ENCODE measurements at regions not wholly inside any gene's neighbourhood (a gene's known extent, or its start where the extent isn't known, plus 50 kb on each side); places are given as distances from the start of the nearest gene placed in this dataset.

GRCh38 chr13:40083841-40084240, 428.4 kb downstream of the COG6 start:
- no peak for DNase-seq

GRCh38 chr13:40084934-40085333, 429.5 kb downstream of the COG6 start:
- DNase-seq, result no peak

GRCh38 chr13:40087091-40088002, 431.9 kb downstream of the COG6 start:
- no peak for DNase-seq

- no peak for DNase-seq
Observed at GRCh38 chr13:40094056-40094455, 438.6 kb downstream of the COG6 start.

DNA sequence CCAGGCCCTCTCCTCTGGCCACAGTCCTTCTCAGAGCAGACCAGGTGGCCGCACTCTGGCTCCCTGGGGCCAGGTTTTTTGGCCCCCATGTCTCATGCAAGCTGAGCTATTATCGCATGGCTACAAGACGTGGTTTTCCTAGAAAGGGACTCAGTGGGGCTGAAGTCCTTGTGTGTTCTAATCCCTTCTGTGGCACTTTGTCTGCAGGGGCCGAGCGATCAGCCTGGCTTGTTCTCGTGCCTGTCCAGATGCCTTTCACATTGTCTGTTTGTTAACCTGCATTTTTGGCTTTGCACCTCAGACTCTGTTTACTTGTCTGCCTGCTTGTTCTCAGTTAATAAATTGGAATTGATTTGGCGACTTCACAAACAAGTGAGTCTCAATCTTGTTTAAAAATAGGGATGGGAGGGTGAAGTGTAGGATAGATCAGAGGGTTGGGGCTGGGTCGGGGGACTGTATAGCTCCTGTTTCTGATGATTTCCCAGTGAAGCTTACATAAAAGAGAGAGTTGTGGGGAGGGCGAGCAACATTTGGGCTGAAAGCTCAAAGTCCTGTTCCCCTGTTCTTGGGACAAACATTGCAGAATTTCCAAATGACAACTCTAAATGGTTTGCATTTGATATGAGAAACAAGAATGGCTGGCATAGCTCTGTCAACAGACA, 440.4 kb downstream of the COG6 start:
- DNase-seq, result no peak

DNA sequence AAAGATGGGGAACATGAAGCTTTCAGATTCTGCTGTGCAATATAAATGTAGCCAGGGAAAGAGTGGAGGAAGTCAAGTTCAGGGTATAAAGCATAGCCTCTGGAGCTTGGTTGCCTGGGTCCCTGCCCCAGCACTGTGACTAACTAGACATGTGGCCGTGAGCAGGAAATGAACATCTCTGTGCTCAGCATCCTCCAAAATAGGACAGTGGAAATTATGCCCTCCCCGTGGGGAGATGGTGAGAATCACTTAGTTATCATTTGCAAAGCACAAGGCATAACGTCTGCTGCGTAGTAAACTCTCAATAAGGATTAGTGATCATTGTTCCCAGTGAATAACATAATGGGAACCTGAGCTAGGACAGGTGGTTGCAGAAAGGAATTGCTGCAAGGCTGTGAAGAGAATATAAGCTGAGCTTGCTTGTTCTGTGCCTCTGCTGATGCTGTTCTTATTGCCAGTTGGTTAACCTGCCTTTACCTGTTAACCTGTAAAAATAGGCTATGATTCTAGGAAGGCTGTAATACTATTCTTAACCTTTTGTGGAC, 441.0 kb downstream of the COG6 start:
- DNase-seq, result no peak

- no peak for DNase-seq
Observed at GRCh38 chr13:40098246-40098645, 442.8 kb downstream of the COG6 start.

DNA sequence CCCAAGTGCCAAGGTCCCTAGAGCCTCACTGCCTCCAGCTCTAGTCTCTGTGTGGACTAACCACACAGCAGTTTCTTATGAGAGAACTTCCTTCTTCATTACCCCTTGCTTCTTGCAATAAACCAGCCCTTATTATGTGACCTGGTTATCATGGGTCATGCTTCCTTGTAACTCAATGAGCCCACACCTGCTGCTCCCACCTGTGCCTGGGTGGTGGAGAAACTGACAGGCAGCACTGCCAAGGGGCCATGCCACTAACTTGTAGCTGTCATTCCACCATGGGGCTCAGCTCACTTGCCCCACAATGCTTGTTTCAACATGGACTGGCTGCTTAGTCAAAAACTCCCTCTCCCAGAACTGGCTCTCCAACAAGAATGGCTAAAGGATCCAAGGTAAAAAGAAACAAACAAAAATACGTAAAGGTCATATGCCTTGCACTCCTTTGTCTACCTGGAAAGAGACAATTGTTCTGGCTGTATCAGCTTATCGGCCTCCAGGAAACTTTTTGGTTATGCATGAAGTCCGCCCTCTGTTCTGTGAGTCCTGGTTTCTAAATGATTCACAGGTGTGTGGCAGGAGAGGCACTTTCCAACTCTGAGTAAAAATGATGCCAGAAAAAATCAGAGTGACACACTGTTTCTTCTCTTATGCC, 446.4 kb downstream of the COG6 start:
- no peak for DNase-seq

GRCh38 chr13:40102360-40102727, 446.9 kb downstream of the COG6 start:
- no peak for DNase-seq

- peak; percentile 2 for DNase-seq
Observed at GRCh38 chr13:40102854-40103253, 447.4 kb downstream of the COG6 start.

GRCh38 chr13:40103864-40104263, 448.4 kb downstream of the COG6 start:
- DNase-seq, result no peak

DNA sequence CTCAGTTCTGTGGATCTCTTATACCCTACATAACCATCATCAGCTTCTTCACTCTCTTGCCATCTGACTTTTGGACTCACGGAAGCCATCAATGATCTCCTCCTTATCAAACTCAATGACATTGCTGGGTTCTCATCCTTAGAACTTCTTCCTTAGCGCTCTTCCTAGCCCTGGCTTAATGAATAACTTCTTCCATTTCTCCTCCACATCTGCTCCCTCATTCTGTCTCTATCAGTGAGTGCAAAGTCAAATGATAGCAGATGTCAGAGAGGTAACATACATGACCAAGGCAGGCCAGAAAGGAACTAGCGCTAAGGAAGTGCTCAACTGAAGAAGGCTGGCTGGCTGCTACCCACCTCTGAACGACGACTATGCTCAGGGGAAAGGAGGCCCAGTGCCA, 449.8 kb downstream of the COG6 start:
- no peak for DNase-seq

GRCh38 chr13:40109351-40109844, 453.9 kb downstream of the COG6 start:
- DNase-seq, result no peak

- no peak for DNase-seq
Observed at GRCh38 chr13:40113643-40114304, 458.3 kb downstream of the COG6 start.

DNA sequence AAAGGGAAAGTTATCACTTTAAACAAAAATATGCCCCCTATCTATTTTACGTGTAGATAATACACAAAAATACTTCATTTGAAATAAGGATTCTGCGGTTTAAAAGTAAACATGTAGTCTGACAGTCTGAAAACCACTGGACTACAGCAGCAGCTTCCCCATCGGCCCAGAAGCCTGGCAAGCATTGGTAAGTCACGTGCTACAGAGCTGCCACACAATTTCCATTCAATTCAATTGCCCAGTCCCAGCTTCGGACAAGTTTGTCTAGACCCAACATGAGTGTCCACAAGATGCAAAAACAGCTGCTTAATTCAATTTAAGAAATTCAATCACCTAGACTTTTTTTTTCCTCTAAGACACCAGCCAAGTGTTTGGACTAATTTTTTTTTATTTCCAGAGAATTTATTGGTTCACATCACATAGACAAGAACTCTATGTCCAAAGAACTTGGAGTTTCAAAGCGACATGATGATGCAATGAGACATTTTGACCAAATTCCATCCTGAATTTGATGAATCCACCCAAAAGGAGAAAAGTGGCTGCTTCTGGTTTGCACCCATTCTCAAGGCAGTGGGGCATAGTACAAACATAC, 458.9 kb downstream of the COG6 start:
- DNase-seq, result no peak

DNA sequence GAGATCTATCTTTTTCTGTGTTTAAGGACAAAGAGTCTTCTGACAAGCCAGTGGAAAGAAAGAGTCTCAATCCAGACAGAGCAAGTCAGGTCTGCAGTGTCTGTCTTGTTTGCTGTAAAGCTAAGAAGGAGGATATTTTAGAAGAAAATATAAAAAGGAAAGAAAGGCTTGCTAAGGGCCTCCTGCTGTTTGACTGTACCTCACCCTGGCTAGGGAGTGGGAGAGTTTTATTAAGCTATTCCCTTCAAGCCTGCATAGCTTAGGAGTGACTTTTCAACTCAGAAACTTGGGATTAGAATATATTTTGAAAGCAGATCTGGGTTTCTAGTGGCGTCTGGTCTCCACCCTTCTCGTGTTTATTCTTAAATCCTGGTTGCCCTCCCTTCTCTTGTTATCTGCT, 460.0 kb downstream of the COG6 start:
- DNase-seq, result no peak

DNA sequence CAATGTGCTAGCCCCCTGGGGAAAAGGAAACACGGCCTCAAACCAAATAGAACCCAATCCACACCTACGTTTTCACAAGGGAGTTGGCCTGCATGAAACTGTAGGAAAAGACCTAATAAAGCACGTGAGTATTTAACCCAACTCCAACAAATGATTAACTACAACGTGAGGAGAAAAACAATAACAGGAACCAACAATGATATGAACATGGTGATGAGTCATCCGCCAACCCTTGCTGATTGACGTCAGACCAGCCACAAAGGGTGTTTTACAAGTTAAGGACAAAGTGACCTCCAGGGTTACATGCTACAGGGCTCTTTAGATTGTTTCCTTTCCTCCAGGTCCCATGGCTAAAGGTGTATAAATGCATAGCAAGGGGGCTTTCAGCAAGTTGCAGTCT, 460.5 kb downstream of the COG6 start:
- DNase-seq, result no peak

DNA sequence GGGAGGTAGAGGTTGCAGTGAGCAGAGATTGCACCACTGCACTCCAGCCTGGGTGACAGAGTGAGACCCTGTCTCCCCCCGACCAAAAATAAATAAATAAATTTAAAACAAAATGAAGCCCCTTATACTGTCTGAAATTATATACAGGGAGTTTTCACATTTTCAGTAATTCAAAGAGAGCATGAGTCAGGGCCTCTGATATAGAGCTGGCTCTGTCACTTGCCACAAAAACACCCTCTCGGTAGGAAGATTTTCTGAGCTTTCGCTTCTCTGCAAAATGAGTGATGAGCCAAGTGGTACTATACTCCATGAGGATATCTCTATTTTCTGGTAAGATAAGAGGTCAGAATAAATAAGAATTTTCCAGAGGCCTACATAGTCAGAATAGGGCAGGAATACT, 462.9 kb downstream of the COG6 start:
- no peak for DNase-seq

GRCh38 chr13:40119852-40120251, 464.4 kb downstream of the COG6 start:
- DNase-seq, result no peak

GRCh38 chr13:40120288-40120687, 464.8 kb downstream of the COG6 start:
- no peak for DNase-seq

DNA sequence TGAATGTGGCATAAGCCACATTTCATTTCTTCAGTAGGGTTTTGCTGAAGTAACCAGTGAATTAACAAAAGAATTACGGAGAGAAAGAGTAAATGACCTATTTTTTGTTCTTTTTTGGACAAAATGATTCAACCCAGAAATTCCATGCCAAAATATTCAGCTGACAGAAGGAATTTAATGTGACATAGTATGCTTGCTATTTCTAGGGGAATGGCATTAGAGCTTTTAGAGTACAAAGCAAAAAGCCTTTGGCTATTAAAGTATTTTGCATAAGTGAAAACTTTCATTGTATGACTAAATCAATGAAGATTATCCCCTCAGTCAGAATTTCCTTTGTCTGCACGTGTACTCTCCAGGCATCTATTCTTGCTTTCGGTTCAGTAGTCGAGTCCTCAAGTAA, 465.3 kb downstream of the COG6 start:
- DNase-seq, result no peak

DNA sequence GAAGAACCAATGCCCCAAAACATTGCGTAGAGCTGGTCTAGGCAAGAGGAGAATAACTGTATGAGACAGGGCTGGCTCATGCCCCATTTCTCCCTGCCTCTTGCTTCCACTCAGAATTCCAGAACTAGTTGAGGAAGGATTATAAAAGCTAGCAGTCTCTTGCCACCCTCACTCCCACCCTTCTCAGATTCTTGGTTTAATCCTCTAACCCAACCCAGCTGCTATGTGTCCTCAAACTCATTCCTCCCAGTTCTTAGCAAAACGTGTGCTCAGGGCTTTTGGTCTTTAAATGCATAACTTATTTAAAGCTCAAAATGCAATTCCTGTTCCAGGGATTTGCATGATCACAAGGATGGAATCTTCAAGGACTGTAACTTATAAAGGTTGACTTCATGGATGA, 466.3 kb downstream of the COG6 start:
- no peak for DNase-seq

Measured in activated gamma-delta T cell (primary cell).